DND-41 (cell line): ENCODE measurements at regions not wholly inside any gene's neighbourhood (a gene's known extent, or its start where the extent isn't known, plus 50 kb on each side); places are given as distances from the start of the nearest gene placed in this dataset.
"Not testable (repeated sequence)": the region's sequence is repeated elsewhere in the genome, so short reads cannot be mapped to it uniquely, and the experiment has no call there.

ENCODE experiments used
- CTCF ChIP-seq: IDR thresholded peaks from 2 replicates; pipeline ENCODE4 v1.5.1; 2012; ENCODE audit warnings: borderline replicate concordance, low read length, moderate library complexity, mild to moderate bottlenecking; ENCODE audit not compliant: poor library complexity, severe bottlenecking; ENCODE audit errors: extremely low read depth
- EZH2 ChIP-seq: IDR thresholded peaks from 3 replicates; pipeline ENCODE4 v1.6.1; 2012; ENCODE audit warnings: borderline replicate concordance, low read depth, mild to moderate bottlenecking, moderate library complexity, low read length, inconsistent platforms; ENCODE audit not compliant: severe bottlenecking

GRCh38 chr14:106722813-106723687 is 1196.7 kb downstream of the TMEM121 start:
- TF ChIP-seq CTCF, EZH2: not testable (repeated sequence)
